Spleen (tissue), 7 donors: ENCODE measurements at regions not wholly inside any gene's neighbourhood (a gene's known extent, or its start where the extent isn't known, plus 50 kb on each side); places are given as distances from the start of the nearest gene placed in this dataset.

ENCODE experiments used
- CTCF ChIP-seq, 11 experiments: fragments of 200-600 bp in 7 of 11; fragments of 450-650 bp in 4 of 11; sonication (generic) in 4 of 11; IDR thresholded peaks in 8 of 11; conservative IDR thresholded peaks in 3 of 11; 1 replicate in 7 of 11; 2 replicates in 4 of 11; pipeline versions ENCODE4 v1.4.0 to v1.8.0; 2016 to 2021; ENCODE audit warnings: antibody characterized with exemption in 11 of 11, inconsistent platforms in 4 of 11, mild to moderate bottlenecking in 1 of 11
- POLR2AphosphoS5 ChIP-seq, 3 donors: sonication (generic); formaldehyde crosslinking; IDR thresholded peaks; one replicate each; pipeline ENCODE4 v1.5.1; 2017; ENCODE audit warnings: antibody characterized with exemption in 3 of 3
- donor health status: DM: no; HTN: no; CAD: no; lungs with moderate emphysema.
- donor health status: DM: no; HTN: no; CAD: no.
- donor health status: DM: no; HTN: no; CAD: no.

- no peak for TF ChIP-seq POLR2AphosphoS5 (IDR thresholded peaks at IDR 0.05)
- no peak for TF ChIP-seq CTCF (IDR thresholded peaks at IDR 0.05 in 8 of 11, conservative IDR thresholded peaks at IDR 0.05 in 3 of 11)
These were observed 452.5 kb downstream of the CDH26 start for GRCh38 chr20:60410618-60411264.
